ENCODE measurements at regions not wholly inside any gene's neighbourhood (a gene's known extent, or its start where the extent isn't known, plus 50 kb on each side); places are given as distances from the start of the nearest gene placed in this dataset.

- no peak for DNase-seq
- H3K36me3 ChIP-seq = no peaks in the 10 kb centered on the region
- no peak overlapping the region for H3K27ac ChIP-seq
- no peak for ATAC-seq
- intact Hi-C loops (cut with DNase I) = no loop called here
- no peak overlapping the region for H3K4me3 ChIP-seq
- TF ChIP-seq CTCF (IDR thresholded peaks at IDR 0.05) = no peak
- no peaks in the 10 kb centered on the region for H3K27me3 ChIP-seq
- H3K4me1 ChIP-seq = no peaks in the 10 kb centered on the region
- peaks cover 0 to 15% of the 10 kb centered on the region in 2 donors for H3K9me3 ChIP-seq
Observed at GRCh38 chr5:115708819-115709477, 83.1 kb upstream of the TMED7 start.

- intact Hi-C loops (cut with DNase I) = no loop called here
- H3K27me3 ChIP-seq = no peaks in the 10 kb centered on the region
- no peak for ATAC-seq
- DNase-seq = no peak
- no peaks in the 10 kb centered on the region for H3K4me1 ChIP-seq
- no peaks in the 10 kb centered on the region for H3K9me3 ChIP-seq
- no peak overlapping the region for H3K27ac ChIP-seq
- H3K36me3 ChIP-seq = no peaks in the 10 kb centered on the region
- H3K4me3 ChIP-seq = no peak overlapping the region
- no peak for TF ChIP-seq CTCF (IDR thresholded peaks at IDR 0.05)
Observed at GRCh38 chr5:115703514-115703913, 77.7 kb upstream of the TMED7 start.

GRCh38 chr5:115702025-115702424 lies 76.2 kb upstream of the TMED7 start:
- Histone ChIP-seq H3K36me3 (no peaks in the 10 kb centered on the region), H3K4me3 (no peak overlapping the region), H3K9me3 (no peaks in the 10 kb centered on the region), H3K27ac (no peak overlapping the region), H3K27me3 (no peaks in the 10 kb centered on the region), H3K4me1 (no peaks in the 10 kb centered on the region)
- no peak for DNase-seq
- intact Hi-C loops (cut with DNase I) = no loop called here
- TF ChIP-seq CTCF (IDR thresholded peaks at IDR 0.05) = no peak
- no peak for ATAC-seq

- intact Hi-C loops (cut with DNase I) = no loop called here
- ATAC-seq = no peak
- Histone ChIP-seq H3K4me3 (no peak overlapping the region), H3K36me3 (no peaks in the 10 kb centered on the region), H3K9me3 (no peaks in the 10 kb centered on the region), H3K27ac (no peak overlapping the region), H3K4me1 (no peaks in the 10 kb centered on the region), H3K27me3 (no peaks in the 10 kb centered on the region)
- no peak for TF ChIP-seq CTCF (IDR thresholded peaks at IDR 0.05)
- DNase-seq = no peak
Observed at GRCh38 chr5:115699967-115700366, 74.1 kb upstream of the TMED7 start.

- ATAC-seq = no peak
- Histone ChIP-seq H3K27ac (no peak overlapping the region), H3K4me3 (no peak overlapping the region), H3K36me3 (no peaks in the 10 kb centered on the region), H3K9me3 (no peaks in the 10 kb centered on the region), H3K27me3 (no peaks in the 10 kb centered on the region), H3K4me1 (no peaks in the 10 kb centered on the region)
- DNase-seq = peak in 2 of 4 donors; percentile 37 to 64
- TF ChIP-seq CTCF (IDR thresholded peaks at IDR 0.05) = no peak
- intact Hi-C loops (cut with DNase I) = no loop called here
Observed at GRCh38 chr5:115696141-115696650, 70.4 kb upstream of the TMED7 start.
